PC-3 (cell line): ENCODE measurements at regions not wholly inside any gene's neighbourhood (a gene's known extent, or its start where the extent isn't known, plus 50 kb on each side); places are given as distances from the start of the nearest gene placed in this dataset.

Source experiments
- CTCF ChIP-seq: fragments of 300-600 bp; sonication (generic); conservative IDR thresholded peaks from 2 replicates; pipeline ENCODE4 v1.5.1; 2017; ENCODE audit warnings: antibody characterized with exemption, low read depth, mild to moderate bottlenecking, low read length
- EZH2 ChIP-seq: fragments of 300-600 bp; sonication (generic); IDR thresholded peaks from one replicate; pipeline ENCODE4 v1.6.1; 2017; ENCODE audit warnings: antibody characterized with exemption, mild to moderate bottlenecking, low read length; ENCODE audit not compliant: unreplicated experiment
- EZH2phosphoT487 ChIP-seq: fragments of 300-600 bp; sonication (generic); IDR thresholded peaks from 2 replicates; pipeline ENCODE4 v1.6.1; 2018; ENCODE audit warnings: mild to moderate bottlenecking, antibody characterized with exemption, low read length, borderline replicate concordance

GRCh38 chr2:48896870-48897269, 141.3 kb upstream of the LHCGR start:
- no peak for TF ChIP-seq CTCF
- TF ChIP-seq EZH2phosphoT487 = no peak
- TF ChIP-seq EZH2 = no peak
